ENCODE measurements at regions not wholly inside any gene's neighbourhood (a gene's known extent, or its start where the extent isn't known, plus 50 kb on each side); places are given as distances from the start of the nearest gene placed in this dataset.

DNA sequence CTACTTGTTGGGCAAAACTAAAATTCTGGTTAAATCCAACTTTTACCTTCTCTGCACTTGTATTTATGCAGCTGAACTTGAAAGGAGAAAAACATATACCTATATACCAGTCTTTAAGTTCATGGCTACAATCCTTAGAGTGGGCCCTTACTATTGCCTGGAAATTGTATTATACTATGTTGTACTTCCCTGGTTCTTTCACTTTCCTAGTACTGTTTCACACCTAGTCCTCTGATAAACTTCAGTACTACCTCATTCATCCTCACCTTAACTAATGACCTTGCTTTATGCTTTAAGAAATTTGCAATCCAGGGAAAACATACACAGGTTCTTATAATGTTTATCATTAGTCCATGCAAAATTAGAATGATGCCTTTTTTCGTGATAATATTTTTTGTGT, 103.8 kb downstream of the HAUS1 start:
- H3K4me3 ChIP-seq (ENCODE audit: extremely low read depth in 1 of 4, insufficient read depth in 2 of 4, low read depth in 3 of 4, low read length in 4 of 4), result no peak overlapping the region
- H3K79me2 ChIP-seq (ENCODE audit: control insufficient read depth in 1 of 2, insufficient read depth in 2 of 2, low read length in 2 of 2), result peaks cover 0 to 44% of the 10 kb centered on the region in 2 experiments; a peak in 2 of 4 replicates
- no peak overlapping the region for H2BK120ac ChIP-seq (replicated peaks; ENCODE audit: low read depth, low read length)
- H3K23ac ChIP-seq (ENCODE audit: insufficient read length), result no peak overlapping the region
- no peak overlapping the region for H3K14ac ChIP-seq (ENCODE audit: insufficient read length)
- H2BK12ac ChIP-seq (ENCODE audit: low read depth, low read length), result no peak overlapping the region
- 21% methylated on average over 1 of the region's 1 CpG; no CpG with 5 or more reads in 1 of the 2 experiments for WGBS, 2 experiments (ENCODE audit: extremely low coverage in 1 of 2, insufficient coverage in 1 of 2, insufficient read length in 1 of 2, insufficient replicate concordance in 2 of 2, low coverage in 1 of 2, low lambda C conversion rate in 2 of 2, missing lambda C conversion rate in 1 of 2)
- H4K5ac ChIP-seq (ENCODE audit: insufficient read length, low read depth, low read length), result no peak overlapping the region
- H3K79me1 ChIP-seq (ENCODE audit: low read depth, low read length), result peaks cover 2% of the 10 kb centered on the region; the same call in 1 of the 2 replicates
- no peak for DNase-seq (ENCODE audit: low read depth in 1 of 2, low spot score in 2 of 2)
- H3K4ac ChIP-seq (replicated peaks; ENCODE audit: insufficient read length, low read depth, low read length), result no peak overlapping the region
- no peaks in the 10 kb centered on the region for H3K27me3 ChIP-seq (replicated peaks in 1 of 4; ENCODE audit: control insufficient read depth in 3 of 4, extremely low read depth in 1 of 4, insufficient read depth in 3 of 4, low read length in 3 of 4)
- no peak overlapping the region for H3K4me2 ChIP-seq (ENCODE audit: insufficient read depth in 1 of 2, low read depth in 2 of 2, low read length in 2 of 2)
- H2BK15ac ChIP-seq (ENCODE audit: low read length), result no peak overlapping the region
- H4K91ac ChIP-seq (replicated peaks; ENCODE audit: insufficient read length, low read length), result no peak overlapping the region
- ChIA-PET CTCF (ENCODE audit: partially characterized antibody) (interaction anchor here (1.1 kb wide), 1 partner anchor 34 kb away, joined by 3 read pairs; a partner anchor contains a TSS), POLR2A (ENCODE audit: partially characterized antibody) (interaction anchor here (1.1 kb wide), 1 partner anchor 34 kb away, joined by 3 read pairs; a partner anchor contains a TSS)
- no peak overlapping the region for H3K9ac ChIP-seq (replicated peaks in 1 of 4; ENCODE audit: extremely low read depth in 1 of 4, low read depth in 3 of 4, low read length in 3 of 4)
- no peaks in the 10 kb centered on the region for H3K36me3 ChIP-seq (ENCODE audit: control insufficient read depth in 2 of 4, insufficient read depth in 4 of 4, low read length in 3 of 4)
- H3K27ac ChIP-seq (ENCODE audit: low read depth, low read length), result no peak overlapping the region
- no peak for TF ChIP-seq BRCA1 (IDR thresholded peaks at IDR 0.05; ENCODE audit: low read depth, low read length)
- FAIRE-seq, result no peak
- H3K4me1 ChIP-seq (replicated peaks in 1 of 4; ENCODE audit: control insufficient read depth in 3 of 4, insufficient read depth in 4 of 4, low read length in 3 of 4), result no peaks in the 10 kb centered on the region
- H2BK20ac ChIP-seq (ENCODE audit: low read length), result no peak overlapping the region
- no peak overlapping the region for H3K56ac ChIP-seq (replicated peaks; ENCODE audit: insufficient read length, low read depth, low read length)
- no peak overlapping the region for H2AK5ac ChIP-seq (ENCODE audit: low read depth, low read length)
- H3K9me3 ChIP-seq (ENCODE audit: insufficient read depth in 2 of 2, low read depth in 1 of 2, low read length in 1 of 2), result no peaks in the 10 kb centered on the region
- H2AFZ ChIP-seq (ENCODE audit: low read length), result no peak overlapping the region
- no peak overlapping the region for H3K18ac ChIP-seq (ENCODE audit: extremely low read depth, low read length)
- peaks cover 0 to 4% of the 10 kb centered on the region in 2 experiments for H4K20me1 ChIP-seq (replicated peaks in 1 of 2; ENCODE audit: control insufficient read depth in 1 of 2, insufficient read depth in 2 of 2, low read length in 2 of 2)
- no peak overlapping the region for H2BK5ac ChIP-seq (ENCODE audit: low read depth, low read length)
- no peaks in the 10 kb centered on the region for H3K23me2 ChIP-seq (ENCODE audit: low read depth, low read length)
- no peak overlapping the region for H4K8ac ChIP-seq (ENCODE audit: extremely low read depth, insufficient read depth, low read length)

Data from H1 (cell line).